Non-pigmented ciliary epithelial cell (primary cell): ENCODE measurements at regions not wholly inside any gene's neighbourhood (a gene's known extent, or its start where the extent isn't known, plus 50 kb on each side); places are given as distances from the start of the nearest gene placed in this dataset.

ENCODE experiments used
- DNase-seq: peaks from one replicate; pipeline ENCODE4 v3.0.0-alpha.2; 2010; ENCODE audit warnings: low read depth

DNA sequence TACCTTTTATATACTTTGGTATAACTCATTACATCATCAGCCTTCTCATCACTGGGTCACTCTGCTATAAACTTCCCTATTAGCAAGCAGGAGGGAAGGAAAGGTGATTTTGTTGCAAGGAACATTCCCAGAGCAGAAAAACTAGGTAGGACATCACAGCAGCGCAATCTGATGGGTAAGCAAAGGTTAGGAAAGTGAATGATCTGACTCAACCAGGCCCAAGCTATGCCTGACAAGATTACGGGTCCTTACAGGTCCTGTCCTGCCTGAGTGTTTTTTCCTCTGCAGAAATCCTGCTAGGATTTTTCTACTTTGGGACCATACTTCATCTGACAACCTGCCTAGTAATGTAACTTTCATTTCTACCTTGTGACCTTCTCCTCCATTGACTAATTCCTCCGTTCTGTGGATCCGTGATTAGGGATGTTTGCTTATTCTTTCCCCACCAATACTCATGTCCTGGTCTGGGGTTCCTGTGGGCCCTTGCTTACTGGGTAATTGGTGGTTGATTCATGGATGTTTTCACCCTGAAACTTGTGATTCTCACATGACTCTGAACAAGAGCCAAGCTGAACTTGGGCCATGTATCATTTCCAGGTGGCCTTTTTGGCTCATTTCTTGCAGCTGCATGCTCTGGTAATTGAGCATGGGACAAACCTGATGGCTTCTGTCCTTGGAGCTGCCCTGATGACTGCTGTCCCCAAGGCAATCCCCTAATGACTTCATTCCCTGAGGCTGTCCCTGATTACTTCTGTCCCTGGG lies 111.9 kb upstream of the KIT start:
- no peak for DNase-seq

DNA sequence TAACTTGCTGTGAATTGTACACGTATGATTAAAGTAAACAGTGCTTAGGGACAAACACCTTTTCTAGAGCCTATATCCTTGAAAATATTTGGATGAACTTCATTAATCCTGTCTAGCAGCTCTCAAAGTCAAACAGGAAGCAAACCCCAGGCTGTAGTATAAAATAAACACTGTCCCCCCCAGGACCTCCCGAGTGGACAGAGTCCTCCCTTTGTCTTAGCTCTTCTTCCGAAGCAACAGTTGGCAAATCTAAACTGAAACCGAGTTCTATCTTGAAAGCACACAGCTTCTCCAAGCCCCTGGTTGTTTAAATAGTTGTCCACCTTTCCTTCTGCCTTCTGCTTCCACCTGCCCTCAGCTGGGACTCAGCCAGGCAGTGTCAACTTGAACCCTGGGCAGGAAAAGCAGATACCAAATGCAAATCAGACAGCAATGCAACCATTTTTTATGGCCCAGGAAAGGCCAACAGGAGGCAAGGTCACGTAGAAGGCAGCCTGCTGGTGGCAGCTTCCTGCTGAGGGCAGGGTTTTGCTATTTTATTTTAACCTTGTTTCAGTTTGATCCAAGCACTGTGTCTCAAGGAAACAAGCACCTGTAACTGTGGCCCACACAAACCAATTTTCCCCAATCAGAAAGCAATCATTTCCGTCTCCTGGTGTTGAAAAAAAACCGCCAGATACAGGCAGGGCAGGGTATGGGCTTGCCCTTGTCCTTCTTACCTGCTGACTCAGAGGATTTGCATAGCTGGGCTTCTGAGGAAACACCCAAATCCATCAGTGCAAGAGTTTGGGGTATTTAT lies 110.3 kb upstream of the KIT start:
- DNase-seq, result no peak

DNA sequence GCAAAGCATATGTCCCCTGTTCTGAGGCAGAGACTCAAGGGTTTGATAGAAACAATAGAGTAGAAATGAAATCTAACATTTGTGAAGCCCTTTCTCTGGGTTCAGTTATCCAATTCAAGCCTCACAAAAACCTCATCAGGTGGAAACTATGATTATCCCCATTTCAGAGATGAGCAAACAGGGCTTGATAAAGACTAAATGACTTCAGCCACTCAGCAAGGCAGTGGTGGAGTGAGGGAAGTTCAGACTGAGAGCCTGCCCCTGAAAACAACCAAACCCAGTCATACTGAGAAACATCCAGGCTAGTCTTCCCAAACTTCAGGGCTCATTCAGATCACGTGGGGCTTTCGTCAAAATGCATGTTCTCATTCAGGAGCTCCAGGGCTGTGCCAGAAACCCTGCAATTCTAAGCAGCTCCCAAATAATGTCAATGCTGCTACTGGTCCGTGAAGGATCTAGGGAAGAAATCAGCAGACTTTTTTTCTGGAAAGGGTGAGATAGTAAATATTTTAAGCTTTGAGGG lies 109.6 kb upstream of the KIT start:
- no peak for DNase-seq

DNA sequence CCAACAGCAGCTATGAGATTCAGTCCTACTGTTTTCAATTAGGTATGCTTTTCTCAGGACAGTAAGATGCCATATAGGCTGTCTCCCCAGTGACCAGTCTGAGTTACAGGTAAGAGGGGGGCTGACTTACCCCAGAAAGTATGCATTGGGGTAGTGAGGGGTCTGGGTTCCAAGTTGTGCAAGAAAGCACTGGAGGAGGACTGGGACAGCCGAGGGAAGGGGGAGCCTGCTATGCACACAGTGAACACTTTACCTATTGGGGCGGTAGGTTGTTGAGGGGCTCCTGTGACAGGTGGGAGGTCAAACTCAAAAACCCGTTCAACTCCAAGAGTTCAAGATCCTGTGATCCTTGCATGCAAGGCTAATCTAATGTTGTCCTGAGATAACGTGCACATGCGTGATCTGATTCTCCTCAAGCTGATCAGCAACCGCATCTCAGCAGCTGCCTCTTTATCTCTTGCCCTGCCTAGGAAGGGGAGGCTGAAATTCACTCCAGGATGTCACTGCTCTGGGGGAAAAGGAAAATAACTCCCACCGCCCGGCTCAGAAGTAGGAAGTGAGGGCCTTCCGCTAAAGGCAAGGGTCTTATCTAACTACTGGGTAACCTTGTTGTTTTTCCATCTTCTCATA lies 108.8 kb upstream of the KIT start:
- no peak for DNase-seq

DNA sequence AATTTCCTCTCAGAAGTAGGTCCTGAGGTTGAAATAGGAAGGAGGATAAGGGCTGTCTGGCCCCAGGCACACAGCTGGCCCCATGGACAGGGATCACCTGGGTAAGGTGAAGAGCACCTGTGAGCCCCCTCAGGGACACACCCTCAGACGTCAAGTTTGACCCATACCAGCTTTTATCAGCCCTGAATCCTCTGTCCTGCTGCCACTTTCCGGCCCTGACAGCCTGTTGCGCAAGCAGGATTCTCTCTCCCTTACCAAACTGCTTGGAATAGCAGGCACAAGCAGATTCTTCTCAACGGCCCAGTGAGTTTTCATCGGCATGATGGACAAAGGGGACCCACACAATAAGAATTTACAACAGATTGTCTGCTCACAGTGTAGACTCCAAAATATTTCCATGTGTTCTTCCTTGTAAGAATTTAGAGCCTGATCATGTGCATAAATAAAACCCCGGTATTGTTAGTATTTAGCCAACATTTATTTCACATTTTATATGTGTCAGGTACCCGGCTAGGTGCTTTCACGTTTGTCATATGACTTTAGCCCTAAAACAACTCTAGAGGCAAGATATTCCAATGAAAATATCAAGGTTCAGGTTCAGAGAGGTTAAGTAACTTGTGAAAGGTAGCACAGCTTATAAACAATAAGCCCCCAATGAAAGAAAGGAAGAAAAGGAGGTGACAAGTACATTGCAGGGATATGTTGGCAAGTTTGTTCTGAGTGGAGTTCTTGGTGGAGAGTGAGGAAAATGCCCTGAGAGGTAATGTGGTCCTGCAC lies 107.2 kb upstream of the KIT start:
- no peak for DNase-seq

DNA sequence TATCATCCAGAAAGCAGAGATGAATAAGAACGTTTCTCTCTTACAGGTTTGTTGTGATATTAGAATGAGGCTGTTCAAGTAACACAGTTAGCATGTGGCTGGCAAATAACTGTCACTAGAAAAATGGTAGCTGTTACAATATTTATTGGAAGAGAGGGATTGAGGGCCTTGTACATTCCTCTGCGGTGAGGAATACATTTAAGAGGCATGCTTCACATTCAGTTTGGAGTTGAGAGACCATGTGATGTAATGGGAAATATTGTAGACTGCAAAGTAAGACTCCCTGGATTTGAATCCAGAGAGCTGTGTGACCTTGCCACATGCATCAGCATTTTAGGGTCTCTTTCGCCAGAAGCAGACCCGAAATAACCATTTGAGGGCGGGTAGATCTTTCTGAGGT lies 104.8 kb upstream of the KIT start:
- no peak for DNase-seq

DNA sequence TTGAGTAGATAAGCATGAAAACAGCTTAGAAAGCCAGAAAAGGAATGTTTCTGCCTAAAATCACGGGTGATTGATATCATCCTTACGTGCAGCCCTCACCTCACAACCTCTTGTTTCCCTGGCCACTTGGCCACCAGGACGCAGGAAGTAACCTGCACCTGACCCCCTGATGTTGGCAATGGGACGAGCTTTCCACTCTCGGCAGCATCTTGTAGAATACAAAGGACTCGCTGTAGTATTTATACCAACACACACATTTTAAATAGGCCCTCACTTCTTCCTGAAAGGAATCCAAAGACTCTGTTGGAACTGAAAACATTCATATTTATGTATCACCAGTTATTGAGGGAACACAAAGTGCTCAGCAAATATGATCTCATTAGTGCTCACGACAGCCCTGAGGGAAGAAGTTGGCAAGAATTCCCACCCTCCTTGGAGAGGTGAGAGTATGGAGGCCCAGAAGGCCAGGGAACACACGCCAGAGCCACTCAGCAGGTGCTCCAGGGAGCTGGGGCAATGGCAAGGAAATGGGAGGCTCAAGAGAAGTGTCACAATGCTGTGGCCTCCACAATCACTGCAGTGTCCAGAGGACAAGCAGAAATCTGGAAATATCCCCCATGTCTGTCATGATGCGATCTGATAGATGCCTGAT lies 103.3 kb upstream of the KIT start:
- no peak for DNase-seq

DNA sequence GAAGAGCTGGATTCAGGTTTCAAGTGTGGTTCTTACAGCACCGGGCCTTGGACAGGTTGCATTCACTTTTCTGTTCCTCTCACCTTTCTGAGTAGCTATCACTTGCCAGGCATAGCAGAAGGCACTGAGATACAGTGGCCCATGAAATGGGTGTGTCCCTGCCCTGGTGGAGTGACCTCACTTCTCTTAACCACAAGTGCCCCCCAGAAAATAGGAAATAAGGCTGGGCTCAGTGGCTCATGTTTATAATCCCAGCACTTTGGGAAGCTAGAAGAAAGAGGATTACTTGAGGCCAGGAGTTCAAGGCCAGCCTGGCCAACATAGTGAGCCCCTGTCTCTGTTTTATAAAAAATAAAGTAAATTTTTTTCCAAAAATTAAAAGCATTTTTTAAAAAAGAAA lies 101.7 kb upstream of the KIT start:
- DNase-seq, result no peak

DNA sequence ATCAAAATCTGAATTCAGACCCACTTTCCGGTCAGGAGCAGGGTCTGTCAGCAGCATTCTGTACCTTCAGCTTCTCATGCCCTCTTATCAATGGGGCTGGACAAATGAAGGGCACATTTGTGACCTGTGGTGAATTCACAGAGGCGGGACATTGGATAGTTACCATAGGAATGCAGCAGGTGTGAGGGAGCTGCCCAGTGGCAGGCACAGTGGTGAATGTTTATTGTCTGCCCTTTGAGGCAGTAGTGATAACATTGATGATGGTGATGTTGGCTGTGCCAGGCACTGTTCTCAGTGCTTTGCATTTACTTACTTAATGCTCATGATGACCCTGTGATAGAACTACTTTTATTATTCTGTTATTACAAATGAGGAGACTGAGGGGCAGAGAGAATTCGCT lies 101.2 kb upstream of the KIT start:
- DNase-seq, result no peak

DNA sequence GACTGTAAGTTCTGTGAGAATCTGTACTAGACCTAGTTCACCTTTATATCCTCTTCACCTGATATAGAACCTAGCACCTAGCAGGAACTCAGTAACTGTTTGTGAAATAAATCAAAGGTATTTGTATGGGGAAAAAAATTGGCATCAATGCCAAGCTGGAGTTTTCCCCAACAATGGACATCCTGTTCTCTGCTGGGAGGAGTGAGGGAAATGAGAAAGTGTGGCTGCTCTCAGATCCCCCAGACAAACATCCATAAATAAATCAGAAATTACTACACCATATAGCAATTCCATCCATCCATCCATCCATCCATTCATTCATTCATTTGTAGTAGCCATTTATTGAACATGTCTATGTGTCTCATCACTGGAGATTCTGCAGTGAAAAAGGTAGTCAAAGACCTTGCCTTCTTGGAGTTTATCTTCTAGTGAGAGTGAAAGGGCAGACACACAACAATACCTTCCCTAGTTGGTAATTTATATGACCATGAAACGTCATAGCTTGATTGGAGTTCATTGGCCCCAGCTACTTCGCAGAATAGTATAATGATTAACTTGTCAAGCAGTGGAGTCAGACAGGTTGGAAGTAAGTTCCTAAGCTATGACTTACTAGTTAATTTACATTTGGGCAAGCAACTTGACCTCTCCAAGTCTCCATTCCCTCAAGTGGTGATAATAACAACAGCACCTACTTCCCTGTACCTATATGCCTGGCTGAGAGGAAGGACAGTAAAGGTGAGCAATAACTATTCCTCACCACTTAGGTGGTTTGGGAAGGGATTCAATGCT lies 98.7 kb upstream of the KIT start:
- DNase-seq, result no peak

DNA sequence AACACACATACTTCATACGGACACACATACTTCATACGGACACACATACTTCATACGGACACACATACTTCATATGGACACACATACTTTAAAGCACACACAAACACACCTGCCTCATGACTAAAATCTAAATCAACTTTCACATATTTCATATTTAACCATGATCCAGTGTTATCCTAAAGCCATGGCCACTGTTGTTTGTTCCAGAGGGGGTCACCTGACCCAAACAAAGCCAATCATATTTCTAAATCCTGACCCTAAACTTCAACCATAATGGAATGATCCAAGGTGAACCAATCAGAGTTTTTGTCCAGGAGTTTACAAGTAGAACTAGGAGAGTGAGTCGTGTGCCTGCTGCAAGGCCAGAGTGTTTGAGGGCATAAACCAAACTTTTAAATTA lies 97.2 kb upstream of the KIT start:
- no peak for DNase-seq

DNA sequence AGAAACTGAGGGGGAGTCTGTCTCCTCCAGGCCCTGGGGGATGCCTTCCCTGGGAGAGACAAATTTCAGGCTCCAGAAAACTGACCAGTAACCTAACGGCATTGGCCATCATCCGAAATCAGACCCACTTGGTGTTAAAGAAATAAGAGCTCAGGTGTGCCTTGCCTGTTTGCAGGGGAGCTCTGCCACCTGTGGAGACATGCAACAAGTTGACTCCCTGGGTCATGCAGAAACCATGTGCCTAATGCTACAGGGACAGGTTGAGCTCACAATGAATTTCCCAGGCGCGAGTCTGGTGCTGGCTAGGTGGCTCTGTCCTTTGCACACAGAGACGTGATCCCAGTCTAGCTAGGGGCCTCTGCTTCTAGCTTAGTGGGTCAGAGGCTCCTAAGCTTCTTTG lies 95.8 kb upstream of the KIT start:
- no peak for DNase-seq

DNA sequence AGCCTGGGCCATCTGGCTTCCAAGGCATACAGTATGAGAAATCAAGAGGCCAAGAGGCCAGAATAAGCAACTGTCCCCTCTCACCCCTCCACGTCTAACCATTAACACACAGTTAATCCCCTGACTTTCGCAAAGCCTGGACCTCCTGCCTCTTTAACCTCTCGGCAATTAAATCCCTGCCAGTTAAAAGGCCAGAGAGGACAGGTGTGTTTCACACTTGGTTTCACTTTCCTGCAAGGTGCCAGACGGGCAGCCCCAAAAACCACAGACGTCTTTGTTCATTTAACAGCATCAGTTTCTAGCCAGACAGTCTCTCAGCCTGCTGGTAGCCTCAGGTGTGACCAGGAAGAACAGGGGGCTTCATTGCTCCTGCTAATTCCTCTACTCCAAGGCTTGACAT lies 91.1 kb upstream of the KIT start:
- DNase-seq, result no peak

DNA sequence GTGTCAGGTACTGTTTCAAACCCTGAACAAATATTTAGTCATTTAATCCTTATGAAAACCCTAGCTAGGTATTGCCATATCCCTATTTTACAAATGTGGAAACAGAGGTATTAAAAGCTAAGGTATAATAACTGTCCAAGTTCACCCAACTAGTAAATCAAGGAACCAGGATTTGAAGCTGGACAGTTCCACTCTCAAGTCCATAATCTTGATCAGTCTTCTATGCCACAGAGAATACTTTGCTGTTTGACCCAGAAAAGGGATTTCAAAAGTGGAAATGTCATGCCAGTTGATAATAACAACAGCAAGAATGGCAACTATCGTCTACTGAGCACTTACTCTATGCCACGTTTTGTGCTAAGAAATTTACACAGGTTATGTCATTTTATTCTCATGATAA lies 90.4 kb upstream of the KIT start:
- no peak for DNase-seq

DNA sequence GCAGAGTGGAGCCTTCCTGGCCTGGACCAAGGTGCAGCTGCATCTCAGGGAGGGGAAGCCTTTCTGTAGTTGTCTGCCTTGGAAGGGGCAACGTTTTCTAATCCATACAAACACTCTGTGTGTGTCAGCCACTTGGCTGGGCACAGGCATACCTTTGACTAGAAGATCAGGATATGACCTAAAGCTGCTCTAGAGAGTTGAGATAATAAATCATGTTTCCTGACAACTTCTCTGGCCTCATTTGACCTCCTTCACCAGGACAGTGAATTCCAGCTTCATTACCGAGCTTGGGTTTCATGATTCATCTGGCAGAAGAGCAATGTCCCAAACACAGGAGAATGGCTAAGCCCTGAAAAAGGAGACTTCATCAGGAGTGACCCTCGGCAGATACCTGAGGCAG lies 89.6 kb upstream of the KIT start:
- DNase-seq, result no peak

DNA sequence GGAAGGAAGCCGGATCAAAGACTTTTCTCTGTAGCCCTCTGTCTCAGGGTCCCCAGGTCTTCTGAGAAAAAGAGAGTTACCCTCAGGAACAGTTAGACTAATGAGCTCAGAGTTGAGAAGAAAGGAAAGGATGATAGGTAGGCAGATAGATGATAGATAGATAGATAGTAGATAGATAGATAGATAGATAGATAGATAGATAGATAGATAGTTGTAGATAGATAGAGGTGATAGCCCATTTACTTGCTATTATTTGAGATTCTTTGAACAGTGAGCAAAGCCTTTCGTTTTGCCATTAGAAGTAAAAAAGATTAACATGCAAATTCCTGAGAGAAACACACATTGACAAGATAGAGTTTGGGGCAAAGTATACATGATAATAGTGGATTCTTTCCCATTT lies 86.9 kb upstream of the KIT start:
- DNase-seq, result no peak

DNA sequence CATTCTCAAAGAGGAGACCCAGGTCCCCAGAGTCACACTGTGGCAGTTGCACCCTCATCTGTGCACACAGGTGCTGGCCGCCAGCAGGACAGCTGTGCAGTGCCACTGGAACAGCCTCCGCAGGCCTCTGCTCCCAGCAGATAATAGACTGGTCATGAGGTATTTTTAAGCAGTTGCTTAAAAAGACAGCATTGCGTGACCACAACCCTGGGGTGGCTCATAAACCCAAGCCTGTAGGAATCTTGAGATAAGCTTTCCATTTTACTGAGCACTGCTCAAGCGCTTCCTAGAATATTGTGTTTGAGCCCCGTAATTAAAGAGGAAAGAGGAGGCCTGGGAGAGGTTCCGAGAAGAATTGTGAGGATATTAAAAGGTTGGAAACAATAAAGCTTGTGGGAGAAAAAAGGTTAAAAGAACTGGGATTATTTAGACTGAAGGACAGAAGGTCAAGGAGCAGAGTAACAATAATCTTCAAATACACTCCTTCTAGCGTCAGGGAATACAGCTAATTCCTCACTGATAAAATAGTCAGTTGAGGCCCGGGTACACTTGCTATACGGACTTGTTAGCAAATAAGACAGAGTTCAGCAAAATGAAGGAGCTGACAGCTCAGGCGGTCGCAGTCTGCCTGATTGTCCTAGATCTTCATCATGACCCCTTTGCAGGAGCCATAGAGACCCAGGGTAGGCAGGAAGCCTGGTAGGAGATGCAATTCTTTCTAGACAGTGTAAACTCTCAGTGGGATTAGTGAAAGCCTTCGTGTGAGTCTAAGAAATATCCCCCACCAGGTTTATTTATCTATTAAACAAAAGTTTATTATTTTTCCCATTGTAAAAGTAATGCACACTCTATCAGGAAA lies 86.2 kb upstream of the KIT start:
- no peak for DNase-seq

DNA sequence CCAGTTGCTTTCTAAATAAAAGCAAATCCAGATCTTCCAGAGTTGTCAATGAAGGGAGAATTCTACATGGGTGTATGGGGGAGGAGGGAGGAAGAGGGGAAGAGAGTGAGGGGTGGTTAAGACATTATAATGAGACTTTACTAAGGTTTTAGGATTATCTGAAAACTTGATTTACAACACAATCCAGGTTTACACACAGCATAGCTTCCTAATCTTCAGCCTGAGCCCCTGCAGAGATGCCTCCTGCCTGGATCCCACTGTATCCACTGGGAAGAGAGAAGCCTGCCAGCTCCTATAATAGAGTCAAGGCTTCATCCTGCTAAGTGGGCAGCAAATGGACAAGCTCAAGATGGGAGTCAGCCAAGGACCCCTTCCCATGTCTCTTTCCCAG lies 85.6 kb upstream of the KIT start:
- DNase-seq, result no peak

DNA sequence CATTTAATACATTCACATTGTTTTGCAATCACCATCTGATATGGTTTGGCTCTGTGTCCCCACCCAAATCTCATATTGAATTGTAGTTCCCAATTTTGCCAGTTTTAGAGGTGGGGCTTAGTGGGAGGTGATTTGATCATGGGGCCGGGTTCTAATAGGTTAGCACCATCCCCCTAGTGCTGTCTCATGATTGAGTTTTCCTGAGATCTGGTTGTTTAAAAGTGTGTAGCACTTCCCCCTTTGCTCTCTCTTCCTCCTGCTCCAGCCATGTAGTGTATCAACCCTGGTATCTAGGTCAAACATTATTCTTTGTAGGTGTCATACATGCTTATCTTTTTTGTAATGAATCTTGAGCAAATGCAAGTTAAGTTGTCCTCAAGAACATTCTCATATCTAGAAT lies 83.3 kb upstream of the KIT start:
- DNase-seq, result no peak

DNA sequence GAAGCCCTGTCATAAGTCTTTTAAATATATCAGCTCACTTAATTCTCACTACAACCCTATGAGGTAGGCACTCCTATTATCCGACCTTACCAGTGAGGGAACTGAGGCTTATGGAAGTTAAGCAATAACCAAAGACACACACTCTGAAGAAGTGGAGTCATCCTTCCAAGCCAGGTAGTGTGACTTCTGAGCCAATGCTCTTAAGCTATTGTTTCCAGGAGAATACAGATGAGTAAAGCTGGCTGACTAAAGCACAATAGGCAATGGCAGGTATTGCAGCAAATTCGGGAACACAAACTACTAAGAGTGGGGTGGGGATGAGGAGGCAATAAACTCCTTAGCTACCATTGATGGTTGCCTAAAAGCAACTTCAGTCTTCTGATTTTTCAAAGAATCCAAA lies 81.8 kb upstream of the KIT start:
- DNase-seq, result no peak
